SW480 (cell line): ENCODE measurements at regions not wholly inside any gene's neighbourhood (a gene's known extent, or its start where the extent isn't known, plus 50 kb on each side); places are given as distances from the start of the nearest gene placed in this dataset.

ENCODE experiments used
- DNase-seq: peaks from one replicate; pipeline ENCODE4 v3.0.0-alpha.2; 2016; ENCODE audit warnings: low spot score

DNA sequence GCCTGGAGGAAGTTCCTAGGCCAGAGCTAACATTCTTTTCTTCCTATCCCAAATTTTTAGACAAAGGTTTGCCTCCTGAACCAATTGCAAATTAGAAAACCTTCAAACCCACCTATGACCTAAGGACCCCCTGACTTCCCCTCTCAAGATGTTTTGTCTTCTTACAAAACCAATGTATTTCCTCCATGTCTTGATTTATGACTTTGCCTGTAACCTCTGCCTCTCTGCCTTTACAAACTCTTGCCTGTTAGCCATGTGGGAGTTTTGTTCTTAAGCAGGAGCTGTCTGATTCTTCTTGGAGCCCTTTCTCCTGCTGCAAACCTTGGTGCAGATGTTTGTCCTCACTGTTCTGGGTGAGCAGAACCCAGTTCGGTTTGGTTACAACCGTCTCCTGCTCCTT lies 222.3 kb upstream of the BOD1L1 start:
- DNase-seq, result no peak

DNA sequence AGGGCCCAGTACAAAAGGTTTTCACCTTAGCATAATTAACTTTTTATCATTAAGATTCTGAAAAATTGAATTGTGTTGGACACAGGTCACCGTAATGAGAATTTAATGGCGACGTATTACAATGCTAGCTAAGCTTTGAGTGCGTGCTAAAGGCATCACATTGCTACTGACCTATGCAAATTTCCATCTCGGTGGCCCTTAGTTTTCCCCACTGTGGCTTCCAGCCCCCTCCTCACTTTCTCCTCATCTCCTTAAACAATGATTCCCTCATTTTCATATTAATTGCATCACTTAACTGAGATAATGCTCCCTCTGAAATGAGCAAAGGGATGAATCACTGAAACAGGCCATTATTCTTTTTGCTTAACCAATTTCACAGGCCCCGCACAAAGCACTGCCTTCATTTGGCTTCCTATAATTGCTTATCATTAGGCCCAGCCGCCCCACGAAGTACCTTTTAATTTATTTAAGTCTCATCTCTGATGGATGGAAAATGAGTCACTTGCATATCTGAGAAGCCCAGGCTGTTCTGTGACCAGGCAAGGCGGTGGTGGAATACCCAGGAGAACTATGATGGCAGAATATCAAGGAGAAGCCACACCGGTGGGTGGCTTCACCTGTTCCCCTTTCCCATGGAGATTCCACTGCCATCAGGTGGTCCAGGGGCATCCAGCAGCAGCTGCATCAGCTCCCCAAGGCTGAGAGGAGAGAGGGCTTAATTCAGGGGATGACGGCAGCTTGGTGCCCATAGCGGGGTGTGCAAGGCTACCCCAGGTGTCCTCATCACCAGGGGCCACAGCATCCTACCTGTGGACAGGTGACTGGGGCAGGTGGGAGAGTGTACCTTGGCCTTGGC lies 223.8 kb upstream of the BOD1L1 start:
- no peak for DNase-seq

DNA sequence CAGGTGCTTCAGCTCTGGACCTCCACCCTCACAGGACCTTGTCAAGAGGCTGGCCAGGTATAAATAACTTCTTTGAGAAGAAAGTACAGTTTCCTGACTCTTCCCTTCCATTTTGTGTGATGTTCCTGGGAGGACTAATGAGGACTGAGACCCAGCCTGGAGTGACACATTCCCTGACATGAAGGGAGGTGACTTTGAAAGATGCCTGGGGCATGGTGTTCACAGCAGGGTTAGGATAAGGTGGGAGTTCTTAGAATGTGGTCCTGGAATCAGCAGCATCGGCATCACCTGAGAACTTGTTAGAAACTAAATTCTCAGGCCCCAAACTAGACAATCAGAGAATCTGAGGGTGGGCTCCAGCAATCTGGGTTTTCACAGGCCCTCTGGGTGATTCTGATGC lies 224.9 kb upstream of the BOD1L1 start:
- DNase-seq, result no peak

DNA sequence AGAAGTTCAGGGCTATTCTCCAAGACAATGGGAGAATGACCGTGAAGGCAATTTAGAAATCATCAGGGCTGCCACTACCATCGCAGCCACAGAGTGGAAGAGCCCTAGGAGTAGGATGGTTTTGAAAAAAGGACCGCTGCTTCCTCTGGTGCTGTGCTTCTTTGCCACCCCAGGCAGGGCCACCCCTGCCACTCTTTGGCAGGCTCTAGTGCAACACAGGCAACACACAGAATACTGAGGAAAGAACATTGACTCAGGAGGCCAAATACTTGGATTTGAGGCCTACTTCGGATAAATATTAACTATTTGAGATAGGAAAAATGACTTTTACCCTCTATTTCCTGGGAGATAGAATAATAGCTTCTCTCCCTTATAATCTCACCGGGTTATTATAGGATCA lies 228.9 kb upstream of the BOD1L1 start:
- DNase-seq, result no peak

DNA sequence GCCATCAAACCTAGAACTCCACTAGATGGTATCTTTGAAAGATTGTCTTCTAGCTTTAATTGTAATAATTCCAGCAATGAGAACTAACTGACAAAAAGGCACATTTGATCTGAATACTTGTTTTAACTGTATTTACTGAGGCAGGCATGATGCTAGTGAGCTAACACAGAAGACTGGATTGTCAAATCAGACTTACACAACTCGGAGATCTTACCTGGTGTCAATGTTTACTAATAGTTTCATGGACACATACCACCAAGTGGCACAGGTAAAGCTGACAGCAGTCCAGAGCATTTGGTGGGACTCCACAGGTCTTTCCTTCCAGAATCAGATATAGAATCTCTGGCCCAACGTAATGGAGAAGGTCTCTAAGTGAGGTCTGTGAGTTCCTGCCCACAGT lies 229.9 kb upstream of the BOD1L1 start:
- no peak for DNase-seq

DNA sequence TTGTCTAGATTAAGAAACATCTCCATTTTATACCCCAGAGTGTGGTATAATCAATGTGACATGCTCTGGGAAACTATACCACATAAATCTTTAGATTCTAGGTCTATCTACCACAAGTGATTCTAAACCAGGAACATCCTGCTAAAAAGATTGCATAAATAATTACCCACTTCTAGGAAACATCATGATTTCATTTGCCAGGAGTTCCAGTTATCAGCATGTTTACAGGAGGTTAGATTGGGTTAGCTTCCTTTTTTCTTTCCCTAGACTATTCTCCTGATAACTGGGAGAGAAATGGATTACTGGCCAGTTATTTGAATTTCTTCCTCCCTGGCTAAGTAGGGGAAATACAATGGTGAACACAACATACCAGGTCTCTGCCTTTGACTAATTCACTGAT lies 230.3 kb upstream of the BOD1L1 start:
- DNase-seq, result no peak

DNA sequence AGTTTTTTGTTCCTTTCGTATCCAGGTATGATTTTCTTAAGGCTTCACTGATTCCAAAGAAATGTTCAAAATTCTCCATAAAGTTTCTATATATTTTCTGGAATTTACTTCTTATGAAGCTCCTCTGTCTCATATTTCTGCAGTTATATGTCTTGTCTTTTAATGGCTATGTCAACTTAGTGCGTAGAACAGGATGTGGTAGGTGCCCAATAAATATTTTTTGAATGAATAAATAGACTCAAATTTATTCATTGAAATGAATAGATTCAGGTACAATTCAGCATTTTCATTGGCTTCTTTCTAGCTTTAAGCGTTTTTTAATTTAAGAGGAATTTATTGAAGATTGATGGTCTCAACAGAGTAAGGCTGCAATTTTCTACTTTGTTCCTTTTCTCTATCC lies 231.9 kb upstream of the BOD1L1 start:
- DNase-seq, result no peak

DNA sequence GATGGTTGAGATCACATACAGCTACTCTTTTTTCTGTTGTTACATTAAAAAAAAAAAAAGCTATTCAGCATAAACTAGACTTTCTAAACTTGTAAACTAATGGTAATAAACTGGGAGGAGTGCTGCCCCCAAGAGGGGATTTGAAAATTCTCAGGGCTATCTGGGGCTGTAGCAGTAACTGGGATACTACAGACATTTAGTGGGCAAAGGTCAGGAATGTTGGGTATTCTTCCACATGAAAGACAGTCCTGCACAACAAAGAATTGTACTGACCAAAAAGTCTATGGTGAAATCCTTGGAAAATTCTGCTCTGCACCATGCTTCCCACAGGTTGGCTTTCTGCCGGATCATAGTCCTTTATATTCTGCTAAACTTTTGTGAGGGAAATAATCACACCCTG lies 232.6 kb upstream of the BOD1L1 start:
- DNase-seq, result peak; percentile 82

DNA sequence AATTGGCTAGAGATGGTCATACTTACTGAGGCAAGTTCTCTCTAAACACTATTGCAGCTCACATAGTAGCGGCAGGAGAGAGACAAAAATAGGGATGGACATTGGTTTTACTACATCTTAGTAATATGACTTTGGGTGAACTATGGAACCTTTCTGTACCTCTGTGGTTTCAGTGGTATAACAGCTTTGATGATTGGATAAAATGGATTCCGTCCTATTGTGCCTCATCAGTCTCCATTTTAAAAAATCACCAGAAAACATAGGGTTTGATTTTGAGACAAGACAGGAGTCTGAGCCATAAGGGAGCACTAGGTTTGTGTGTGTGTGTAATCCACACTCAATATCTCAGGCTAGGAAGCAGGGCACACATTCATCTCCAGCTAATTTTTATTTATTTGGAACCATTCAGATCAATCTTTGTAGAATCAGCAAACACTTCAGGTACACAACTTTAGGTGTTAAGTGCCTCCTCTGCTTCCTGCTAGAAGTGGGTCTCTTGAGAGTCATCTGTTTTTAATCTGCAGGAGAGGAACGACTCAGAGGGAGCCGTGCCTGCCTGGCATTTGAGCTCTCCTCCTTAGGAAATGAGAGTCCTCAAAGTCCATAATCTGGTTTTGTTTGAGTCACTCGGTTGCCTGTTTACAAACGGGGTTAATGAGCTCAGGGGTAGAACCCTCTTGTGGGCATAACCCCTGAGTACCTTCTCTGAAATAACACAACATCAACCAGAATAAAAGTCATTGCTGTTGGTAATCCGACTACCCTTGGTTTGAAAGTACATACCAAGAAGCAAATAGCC lies 238.5 kb upstream of the BOD1L1 start:
- no peak for DNase-seq

DNA sequence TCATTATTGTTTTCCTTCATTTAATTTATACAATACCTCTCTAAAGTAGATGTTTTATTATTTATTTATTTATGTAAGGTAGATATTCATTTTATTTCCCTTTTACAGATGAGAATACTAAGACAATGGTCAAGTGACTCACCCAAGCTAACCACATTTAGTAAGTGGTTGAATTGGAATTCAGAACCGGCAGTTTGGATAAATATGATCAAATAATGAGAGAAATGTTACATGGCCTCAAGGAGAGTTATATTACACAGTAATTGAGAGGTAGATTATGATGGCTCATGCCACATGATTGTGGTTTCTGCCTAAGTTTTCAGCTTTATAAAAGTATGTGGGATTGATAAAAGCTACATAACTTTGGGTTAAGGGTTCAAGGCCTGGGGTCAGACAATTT lies 239.4 kb upstream of the BOD1L1 start:
- no peak for DNase-seq

DNA sequence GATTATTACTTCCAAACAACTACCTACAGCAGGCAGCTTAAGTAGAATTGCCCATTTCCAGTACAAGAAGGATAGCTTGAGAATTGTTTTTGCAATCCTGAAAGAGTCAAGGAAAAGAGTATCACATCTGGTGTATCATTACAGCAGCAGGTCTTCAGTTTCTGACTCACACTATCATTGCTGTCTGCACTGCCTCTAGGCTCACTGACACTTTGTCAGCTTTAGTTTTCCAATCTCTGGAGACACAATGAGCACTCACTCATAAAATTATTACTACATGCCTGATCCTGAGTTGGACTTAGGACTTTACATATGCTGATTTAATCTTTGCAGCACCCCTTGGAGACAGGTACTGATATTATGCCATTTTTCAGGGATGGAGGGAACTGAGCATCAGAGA lies 244.6 kb upstream of the BOD1L1 start:
- no peak for DNase-seq

DNA sequence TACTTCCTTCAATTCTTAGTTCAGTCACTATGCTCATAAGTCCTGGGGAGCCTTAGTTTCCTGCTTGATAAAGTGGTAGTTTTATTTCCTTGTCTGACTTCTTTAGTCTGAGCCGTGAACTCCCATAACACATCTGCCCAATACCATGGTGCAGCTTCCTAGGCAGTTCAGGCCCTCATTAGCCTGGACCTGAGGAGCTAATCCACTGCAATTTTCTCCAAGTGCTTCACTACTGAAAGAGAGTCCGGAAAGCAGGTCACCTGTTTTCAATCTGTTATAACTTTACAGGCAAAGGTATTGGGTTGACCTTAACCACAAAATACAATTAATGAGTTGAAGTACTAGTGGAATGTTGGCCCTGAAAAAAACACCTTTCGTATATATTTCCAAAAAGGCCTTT lies 245.4 kb upstream of the BOD1L1 start:
- DNase-seq, result no peak

DNA sequence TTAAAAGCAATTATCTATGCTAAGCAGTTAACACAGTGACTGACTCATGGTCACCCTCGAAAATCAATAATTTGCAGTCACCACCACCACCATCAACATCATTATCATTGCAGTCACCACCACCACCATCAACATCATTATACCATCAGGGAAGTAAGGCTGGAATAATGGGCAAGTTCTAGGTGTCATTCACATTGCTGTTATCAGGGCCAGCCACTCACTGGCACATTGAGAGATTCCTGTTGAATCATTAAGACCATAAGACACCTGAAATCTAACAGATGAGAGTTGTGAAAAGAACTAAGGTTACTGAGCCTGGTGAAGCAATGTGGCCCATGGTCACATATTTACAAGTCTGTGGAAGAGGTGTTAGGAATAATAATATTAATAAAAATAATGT lies 247.7 kb upstream of the BOD1L1 start:
- DNase-seq, result no peak

DNA sequence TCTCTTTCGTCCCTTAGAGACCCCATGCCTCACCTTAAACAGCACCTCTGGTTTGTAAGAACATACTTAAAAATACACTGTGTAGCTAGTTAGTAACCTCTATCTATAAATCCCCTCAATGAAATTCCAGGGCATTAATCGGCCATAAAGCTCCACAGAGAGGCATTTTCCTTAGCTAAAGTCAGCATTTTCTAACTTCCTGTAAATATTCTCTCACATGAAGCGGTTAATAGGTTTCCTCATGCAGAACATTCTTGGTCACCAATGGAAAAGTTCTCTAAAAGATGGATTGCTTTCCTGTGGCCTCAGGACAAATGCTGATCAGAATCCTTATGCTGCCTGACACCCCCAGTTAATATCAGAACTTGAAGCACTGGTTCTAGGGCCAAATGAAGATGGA lies 248.6 kb upstream of the BOD1L1 start:
- DNase-seq, result no peak

DNA sequence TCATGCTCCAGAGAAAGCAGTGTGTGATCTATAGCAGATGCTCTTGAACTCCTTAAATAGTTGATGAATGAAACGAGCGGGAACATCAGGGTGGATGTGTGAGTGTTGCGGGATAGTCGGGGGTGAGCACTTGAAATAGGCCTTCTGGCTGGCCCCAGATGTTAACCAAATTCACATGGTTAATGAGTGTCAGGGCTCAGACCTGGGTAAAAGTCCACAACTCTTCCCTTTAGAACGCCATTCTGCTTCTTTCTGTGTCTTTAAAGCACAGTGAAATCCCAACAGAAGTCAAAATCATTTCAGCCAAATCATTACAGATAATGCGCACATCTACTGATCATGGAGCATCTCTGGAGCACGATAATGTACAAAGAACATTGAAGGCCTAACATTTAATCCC lies 249.4 kb upstream of the BOD1L1 start:
- DNase-seq, result no peak

DNA sequence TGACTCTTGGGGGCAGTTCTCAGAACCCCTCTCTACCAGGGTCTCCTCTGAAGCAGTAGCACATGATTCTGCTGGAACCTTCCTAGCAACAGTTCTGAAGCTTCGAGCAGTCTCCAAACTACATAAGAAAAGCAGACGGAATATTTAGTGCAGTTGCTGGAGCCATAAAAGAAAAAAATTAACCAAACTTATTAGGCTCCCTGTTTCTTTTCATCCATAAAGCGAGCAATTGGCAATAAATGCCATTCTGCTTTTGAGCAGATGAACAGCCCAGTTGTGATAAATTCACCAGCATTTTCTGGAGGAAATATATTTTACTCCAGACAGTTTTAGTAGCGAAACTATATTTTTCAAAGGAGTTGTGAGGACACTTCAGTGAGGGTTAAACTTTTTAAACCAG lies 250.1 kb upstream of the BOD1L1 start:
- DNase-seq, result no peak

DNA sequence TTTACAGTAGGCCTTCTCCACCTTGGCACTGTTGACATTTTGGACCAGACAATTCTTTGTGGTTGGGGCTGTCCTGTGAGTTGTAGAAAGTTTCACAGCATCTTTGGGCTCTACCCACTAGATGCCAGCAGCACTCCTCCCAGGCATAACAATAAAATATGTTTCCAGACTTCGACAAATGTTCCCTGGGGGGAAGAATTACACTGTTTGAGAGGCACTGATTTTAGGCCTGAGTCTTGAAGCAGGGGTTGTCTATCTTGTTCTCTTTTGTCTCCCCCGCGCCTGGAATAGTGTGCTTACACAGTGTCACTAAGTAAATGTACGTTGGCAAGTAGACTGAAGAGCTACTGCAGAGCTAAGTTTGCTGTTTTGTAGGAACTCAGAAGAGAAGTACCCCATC lies 254.4 kb upstream of the BOD1L1 start:
- DNase-seq, result no peak

DNA sequence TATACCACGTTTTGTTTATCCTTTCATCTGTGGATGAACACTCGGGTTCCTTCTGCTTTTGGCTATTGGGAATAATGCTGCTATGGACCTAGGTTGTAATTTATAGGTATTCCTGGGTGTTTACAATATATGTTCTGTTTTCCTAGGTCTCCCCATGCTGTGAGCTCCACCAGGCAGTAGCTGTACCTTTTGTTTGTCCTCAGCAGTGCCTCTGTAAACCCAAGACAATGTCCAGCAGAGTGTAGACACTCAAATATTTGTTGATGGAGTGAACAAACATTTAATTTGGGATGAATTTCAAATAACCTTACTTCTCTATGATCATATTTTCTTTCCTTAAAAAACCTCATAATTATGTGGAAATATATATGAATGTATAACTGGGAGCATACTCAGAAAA lies 259.5 kb upstream of the BOD1L1 start:
- no peak for DNase-seq

DNA sequence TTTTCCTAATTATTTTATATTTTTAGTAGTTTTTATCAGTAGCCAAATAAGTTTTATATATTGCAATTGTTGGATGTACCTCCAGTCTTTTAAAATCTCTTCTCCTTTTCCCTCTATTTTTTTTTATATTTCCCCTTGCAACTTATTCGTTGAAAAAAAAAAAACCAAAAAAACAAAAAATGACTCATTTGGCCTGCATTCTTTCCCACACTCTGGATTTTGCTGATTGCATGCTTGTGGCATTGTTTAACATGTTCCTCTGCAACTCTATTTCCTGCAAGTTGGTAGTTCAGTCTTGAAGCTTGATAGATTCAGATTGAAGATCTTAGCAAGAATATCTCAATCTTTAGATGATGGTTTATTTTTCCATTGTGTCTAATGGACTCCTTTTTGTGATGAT lies 260.6 kb upstream of the BOD1L1 start:
- no peak for DNase-seq

DNA sequence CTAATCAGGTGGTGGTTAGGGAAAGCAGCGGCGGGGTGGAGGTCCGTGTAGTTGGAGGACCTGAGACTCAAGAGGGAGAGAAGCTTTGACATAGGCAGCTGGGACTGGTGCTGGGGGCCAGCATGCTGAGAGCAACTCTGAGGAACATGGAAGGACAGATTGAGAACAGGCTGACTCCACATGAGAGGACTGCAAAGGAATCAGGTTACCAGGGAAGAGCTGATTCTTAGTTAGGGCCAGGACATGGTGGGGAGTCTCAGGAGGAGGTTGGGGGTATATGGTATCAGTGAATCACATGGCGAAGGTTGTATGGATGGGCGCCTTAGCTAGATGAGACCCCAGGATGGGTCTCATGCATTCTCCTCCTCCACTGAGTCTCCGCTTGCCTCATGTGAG lies 264.0 kb upstream of the BOD1L1 start:
- no peak for DNase-seq

DNA sequence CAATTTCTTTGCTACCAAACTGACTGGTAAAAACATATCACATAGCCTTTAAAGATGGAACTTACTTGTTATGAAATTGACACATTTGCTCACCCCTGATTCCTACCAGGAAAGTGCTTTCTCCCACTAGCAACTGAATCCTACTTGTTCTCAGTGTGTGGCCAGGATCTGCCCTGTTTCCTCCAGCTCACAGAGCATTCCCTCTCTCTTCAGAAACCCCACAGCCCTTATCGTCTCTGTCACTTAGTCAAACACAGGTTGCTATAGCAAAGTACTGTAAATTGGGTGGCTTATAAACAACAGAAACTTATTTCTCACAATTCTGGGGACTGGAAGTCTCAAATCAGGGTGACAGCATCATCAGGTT lies 265.2 kb upstream of the BOD1L1 start:
- DNase-seq, result no peak

DNA sequence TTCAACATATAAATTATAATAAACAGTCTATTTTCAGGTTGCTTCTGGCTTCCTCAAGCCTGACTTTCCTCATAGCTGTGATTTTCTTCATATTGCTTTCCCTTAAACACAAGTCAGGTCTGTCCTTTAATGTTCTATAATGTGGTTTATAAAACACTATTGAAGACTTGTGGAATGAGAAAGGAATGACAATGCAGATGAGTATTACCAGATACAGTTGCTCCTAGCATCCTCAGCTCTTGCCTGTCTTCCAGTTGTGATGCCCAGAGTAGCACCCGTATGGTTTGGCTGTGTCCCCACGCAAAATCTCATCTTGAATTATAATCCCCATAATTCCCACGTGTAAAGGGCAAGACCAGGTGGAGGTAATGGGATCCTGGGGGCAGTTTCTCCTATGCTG lies 265.7 kb upstream of the BOD1L1 start:
- DNase-seq, result no peak

DNA sequence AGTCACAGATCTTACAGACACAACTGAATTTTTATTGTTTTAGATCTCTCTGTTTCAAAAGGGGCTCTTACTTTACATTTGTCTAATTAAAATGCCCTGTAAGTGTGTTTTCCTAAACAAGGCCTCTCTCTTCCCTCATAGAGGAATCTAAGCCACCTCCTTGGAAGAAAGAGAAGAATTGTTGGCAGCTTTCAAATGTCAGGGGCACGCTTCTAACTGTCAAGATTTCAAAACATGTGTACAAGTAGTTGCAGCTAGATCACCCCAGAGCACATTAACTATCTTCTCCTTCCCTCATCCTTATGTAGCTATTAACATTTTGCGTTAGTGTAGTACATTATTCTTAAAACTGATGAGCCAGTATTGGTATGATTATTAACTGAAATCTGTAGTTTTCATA lies 266.5 kb upstream of the BOD1L1 start:
- DNase-seq, result no peak

DNA sequence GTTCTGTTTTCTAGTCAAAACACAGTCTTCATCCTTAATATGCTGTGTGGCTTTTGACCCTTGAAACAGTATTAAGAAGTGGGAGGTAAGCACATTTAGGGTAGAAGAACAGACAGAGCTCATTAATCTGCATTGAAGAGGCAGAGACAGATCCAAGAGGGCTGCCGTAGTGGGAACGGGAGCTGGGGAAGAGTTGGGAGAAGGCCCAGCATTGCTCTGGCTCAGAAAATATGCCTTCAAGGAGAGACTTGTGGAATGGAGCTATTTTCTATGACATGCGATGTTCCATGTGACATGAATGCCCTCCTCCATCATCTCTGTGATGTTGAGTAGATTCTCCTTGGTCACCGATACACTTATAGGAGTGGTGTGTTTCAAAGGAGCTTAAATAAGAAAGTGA lies 273.3 kb upstream of the BOD1L1 start:
- DNase-seq, result no peak
